HG03064 (cell line): ENCODE measurements at regions not wholly inside any gene's neighbourhood (a gene's known extent, or its start where the extent isn't known, plus 50 kb on each side); places are given as distances from the start of the nearest gene placed in this dataset.

Experiments used
- ATAC-seq: cut with Tn5 transposase; IDR thresholded peaks from one replicate; pipeline ENCODE4 v1.9.1; 2021; ENCODE audit warnings: low read depth; ENCODE audit not compliant: unreplicated experiment

DNA sequence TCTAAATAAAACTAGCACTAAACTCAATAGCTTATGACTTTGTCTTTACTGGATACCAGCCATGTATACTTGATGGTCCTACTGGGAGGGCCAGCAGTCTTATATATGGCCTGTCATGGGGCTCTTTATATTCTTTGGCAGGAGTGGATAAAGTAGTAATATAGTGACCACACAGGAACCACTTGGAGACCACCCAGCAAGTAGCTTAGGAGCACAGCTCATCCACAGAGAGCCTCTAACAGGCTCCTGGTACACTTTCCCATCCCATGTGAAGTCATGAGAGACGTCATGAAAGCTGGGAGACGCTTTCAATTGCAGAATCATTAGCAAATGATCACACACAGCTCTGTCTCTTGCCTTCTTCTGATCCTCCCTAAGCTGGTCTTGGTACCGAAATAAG is 360.9 kb upstream of the ACVR2A start:
- ATAC-seq: no peak

DNA sequence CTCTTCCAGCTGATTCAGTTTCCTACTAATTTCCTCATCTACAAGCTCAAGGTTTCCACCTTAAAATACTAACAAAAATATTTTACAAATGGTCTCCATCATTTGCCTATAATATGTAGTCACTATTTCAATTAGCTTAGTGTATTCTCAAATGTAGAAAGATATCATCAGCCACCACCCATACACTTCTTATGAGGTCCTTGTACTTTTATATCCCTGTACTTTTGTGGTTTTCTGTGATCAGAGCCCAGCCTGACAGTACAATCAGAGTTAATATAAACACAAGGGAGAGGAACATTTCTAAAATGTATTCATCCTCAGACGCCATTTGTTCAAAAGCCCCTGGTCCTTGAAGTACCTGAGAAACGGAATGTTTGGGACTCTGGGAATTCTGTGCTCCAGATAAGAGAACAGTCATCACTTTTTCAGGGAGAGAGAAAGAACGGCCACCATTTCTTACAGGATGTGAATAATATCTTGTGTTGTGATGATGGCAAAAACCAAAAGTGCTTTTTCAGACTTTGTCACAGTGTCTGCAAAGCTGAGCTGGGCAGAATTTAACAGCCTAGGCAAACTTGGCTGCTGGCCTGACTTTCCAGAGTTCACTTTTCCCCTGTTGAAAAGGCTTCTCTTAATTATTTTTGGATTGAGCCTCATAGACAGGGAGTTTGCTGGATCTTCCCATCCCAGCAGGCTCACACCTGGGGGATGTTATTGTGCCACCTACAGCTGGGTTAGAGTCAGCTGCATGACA is 361.7 kb upstream of the ACVR2A start:
- no peak for ATAC-seq

DNA sequence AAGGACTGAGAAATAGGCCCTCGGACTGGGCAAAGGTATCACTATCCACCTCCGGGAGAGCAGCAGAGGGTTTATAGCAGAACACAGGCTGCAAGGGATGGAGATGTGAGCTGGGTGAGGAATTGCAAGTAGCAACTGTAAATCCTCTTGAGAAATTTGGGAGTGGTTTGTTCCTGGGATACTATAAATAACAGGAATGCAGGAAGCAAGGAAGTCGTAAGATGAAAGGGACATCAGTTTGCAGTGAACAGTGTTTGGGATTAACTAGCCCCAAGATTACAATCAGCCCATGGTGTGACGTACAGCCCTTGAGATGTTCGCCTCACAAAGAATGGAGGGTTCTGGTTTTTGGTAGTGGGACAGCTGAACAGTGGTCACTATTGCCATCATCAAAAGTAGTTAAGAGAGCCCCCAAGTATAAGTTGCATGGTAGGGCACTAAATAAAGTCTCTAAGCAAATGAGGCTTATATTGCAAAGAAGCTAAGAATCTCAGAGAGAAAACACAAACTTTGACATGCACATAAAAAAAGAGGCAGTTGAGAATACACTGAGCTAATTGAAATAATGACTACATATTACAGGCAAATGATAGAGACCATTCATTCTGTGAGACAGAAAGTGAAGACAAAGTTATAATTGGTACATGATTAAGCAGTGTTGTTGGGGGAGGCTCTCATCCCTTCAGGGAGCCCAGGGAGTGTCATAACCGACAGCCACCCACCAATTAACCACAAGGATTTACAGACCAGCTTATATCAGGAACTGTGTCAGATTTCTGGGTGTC is 362.5 kb upstream of the ACVR2A start:
- no peak for ATAC-seq

DNA sequence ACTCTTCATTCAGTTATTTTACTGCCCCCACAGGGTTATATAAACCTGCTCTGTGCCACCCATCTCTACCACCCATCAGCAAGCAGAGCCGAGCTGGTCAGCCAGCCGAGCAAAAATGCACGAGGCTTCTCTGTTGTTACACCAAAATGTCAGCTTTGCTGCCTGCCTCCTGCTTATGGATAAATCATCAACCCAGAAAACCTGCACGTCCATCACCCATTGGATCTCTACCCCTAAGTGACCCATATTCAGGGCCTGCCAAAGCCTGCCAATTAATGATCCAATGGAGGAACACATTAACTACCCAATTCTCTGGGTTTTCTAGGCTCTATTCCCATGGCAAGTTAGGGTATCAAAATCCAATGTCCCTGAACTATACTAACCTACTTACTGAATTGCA is 365.5 kb upstream of the ACVR2A start:
- ATAC-seq: no peak

DNA sequence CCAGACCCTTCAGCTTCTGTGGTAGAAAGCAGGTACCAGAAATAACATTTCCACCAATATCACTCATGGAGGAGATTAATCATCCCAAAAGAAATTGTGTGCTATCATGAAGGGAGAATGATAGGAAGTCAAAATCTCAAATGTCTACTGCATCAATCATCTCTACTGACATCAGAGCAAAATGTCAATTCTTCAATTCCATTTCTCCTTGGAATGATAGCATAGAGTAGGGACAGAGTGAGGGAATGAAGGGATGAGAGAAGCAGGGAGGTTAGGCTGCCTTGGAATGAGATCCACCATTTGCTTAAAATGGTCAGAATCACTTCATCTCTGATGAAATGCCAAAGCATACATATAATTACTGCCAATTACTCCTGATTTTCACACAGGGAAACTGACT is 371.8 kb upstream of the ACVR2A start:
- ATAC-seq: no peak

DNA sequence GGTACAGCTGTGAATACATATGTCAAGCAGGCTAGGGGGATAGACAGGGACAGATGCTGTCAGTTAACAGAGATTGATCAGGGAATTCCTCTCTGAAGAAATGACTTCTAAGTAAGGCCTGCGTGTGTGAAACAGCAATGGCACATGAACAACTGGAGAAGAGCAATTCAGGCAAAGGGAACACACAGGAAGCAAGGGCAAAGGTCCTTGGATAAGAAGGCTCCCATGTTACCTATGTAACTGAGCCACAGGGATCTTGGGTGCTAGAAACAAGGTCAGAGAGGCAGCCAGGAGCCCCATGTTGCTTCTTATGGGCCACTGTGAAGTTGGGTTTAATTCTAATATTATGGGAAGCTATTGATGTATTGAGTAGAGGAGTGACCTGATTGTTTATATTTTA is 373.7 kb upstream of the ACVR2A start:
- ATAC-seq: no peak

DNA sequence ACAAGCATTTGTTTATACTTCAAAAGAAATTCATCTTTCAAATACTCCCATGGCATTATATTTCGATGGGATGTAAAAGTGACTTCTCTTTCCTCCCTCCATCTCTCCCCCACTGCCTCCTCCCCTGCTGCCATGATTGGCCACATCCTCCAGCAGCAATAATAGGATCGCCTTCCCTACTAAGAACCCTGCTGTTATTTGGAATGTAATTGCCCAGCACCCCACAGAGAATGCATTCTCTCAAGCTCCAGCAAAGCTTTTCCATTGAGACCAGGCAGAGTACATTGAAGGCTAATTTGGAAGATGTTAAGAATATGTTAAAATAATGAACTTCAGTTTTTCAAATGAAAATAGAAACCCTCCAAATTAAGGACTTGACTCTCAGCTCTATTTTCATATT is 375.4 kb upstream of the ACVR2A start:
- ATAC-seq: no peak

DNA sequence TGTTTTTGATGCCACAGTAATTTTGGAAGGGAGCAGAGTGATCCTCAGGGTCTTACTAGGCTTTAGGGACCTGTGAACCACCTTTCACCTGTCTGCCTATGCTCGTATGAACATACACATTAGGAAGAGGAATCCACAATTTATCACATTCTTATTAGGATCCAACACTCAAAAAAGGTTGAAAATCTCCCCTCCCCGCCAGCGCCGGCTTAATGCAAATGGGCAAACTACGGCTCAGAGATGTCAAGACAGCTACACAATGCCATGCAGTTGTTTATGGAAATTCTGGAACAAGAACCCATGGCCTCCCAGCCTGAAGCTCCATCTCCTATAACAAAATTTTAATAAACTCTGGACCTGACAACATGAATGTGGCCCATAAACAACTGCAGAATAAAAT is 375.9 kb upstream of the ACVR2A start:
- no peak for ATAC-seq

DNA sequence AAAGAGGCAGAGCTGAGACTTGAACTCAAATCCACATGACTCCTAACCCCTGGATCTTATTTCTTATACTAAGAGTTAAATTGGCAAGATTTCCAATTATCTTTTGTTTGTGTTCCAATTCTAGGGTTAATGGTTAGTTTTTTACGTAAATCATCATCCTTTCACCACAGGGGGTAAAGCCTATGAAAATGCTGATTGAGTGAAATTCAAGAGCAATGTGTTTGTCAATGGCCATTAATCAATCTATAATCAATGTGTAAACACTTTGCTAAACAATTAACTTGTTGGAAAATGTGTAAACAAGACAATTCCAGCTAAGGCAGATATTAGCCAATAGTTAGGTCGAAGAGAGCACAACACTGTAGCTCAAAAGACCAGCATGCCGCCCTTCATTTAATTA is 376.5 kb upstream of the ACVR2A start:
- ATAC-seq: no peak

DNA sequence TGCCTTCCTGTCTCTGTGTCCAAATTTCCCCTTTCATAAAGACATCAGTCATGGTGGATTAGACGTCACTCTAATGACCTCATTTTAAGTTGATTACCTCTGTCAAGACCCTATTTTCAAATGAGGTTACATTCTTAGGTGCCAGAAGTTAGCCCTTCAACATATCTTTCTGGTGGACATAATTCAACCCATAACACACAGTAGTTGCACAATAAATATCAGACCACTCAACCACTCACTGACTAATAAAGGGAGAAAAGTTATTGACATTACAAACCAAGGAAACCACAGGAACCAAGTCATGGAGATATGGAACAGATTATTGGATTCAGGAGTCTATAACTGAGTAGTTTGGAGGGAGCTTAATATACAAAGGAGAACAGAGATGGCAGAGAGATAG is 377.4 kb upstream of the ACVR2A start:
- no peak for ATAC-seq

DNA sequence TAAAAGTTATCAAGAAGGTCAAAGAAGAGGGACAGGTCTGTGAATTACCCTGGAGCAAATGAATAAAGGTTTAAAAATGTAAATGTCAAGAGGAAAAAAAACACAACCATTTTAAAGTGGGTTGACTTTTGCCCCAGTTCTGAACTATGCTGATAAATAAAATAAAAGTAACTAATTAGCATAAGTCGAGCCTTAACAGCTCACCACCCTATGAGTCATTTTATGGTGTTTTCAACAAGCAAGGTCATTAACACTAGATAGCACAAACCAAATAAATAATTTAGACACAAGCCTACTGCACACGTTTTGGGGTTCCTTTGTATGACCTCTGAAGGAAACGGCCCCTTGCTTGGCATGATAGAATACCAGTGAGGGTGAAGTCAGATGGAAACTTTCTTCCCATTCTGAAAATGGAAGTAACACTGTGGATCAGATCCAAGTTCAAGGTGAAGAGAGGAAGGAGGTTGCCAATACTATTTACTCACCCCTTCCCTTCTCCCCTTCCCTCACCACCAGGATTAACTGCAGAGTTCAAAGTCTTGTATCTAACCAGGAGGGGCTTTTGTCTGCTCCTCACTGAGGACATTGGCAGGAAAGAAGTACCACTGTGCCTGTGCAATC is 380.0 kb upstream of the ACVR2A start:
- no peak for ATAC-seq

DNA sequence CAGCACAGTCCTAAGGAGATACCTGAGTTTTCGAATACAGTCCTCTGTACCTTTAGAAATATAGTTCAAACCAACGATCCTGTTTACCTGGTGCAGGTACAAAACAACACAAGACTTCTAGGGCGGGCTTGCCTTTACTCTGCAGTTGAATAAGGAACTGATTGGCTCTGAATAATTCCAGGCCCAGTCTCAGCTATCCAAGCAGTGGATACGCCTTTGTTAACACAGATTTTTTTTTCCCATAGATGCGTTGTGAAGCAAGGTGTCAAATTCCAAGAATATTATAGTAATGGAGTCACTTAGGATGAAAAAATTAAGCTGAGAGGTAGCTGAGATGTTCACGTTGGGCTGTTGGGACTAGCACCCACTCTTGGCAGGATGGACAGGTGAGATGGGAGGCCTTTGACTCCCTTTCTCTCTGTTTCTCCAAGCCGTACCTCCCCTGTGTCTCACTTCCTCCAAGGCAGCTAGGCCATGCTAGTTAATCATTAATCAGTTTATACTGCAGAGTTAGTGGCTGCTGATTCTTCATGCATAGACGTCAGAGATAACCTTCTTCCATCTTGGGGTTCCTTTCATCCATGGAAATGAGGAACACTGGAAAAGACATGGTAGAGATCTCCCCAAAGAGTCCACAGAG is 380.8 kb upstream of the ACVR2A start:
- peak; percentile 89 for ATAC-seq

DNA sequence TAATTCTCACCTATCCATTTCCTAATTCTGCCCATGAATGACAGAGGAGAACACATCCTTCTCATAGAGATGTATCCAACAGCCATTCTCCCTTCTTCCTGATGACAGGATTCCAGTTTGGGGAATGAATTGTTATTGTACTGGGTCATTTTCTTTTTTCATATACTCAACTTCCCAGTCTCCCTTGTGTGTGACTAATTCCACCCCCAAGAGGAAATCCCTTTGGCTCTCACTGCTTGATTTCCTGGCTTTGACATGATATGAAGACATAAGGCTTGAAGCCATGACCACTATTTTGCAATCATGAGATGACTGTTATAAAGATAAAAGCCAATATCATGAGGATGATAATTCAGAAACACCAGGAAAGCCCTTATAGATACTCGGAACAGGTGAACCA is 384.7 kb upstream of the ACVR2A start:
- ATAC-seq: no peak

DNA sequence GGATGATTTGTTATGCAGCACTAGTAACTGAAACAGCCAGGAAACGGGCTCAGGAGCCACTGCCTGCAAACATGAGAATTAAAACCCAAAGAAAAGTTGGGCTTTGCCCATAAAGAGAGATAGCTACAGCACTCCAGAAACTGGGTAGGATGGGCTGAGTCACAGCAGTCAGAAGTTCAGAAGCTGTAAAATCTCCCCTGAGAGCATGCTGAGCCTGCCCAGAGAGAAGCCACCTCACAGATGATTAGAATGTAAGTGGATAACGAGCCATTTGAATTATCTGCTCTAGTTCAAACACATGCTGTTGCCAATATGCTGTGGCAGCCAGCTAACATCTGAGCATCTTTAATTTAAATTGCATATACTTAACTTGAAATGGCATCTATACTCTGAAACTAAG is 388.1 kb upstream of the ACVR2A start:
- no peak for ATAC-seq

DNA sequence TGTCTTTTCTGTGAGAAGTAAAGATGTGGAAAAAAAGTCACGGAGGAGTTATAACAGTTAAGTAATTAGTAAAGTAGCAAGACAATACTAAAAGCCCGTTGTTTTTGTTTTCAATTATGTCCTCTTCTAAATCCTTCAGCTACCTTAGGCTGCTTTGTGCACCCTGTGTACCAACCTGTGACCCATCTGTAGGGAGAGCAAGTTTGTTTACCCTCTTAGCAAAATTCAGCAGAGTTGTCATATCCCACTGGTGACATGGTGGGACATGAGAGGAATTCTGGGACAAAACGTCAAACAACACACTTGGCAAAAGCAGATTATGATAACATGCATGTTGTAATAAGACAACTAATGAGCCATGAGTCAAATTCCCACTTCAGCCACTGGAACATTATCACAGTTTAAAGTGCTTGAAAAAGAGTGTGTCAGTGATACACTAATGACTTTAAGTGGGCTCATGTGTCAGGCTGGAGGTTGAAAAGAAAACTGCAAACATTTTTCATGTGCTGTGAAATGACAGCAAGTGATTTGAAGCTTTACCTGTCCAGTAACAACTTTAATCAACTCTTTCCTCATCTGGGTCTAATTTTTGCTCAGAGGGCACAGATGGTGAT is 392.8 kb upstream of the ACVR2A start:
- ATAC-seq: no peak

DNA sequence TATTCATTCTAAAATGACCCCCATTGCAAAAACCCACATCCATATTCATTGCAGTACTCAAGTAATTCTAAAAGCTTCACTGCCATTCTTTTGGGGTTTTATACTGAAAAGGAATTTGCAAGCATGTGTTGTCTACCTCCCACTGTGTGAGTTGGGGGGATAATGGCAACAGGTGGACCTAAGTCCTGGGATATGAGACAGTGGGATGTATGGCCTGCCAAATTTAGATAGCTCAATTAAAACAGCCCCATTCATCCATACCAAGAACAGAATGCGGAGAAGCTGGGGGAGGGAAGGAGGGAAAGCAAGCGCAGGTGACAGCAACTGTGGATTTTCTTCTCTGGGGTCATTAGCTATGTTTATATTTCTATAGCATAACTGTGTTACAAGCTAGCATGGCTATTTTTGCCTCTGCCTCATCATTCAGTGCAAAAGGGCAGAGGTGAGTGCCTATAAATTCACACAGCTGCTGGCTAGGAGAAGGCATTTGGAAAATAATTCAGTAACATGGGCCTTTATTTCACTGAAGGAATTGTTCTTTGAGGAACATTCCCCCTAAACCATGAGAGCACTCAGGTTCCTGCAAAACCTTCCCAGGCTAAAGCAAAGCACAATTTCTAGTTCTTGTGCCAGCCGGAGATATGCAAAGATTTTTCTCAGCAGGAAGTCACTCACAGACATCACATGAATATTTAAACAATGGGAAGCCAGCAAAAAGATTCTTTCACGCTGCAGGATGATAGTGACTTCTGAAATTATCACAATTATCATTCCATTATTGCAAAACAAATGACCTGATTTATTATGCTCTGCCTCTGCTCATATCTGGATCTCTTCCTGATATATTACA is 393.9 kb upstream of the ACVR2A start:
- ATAC-seq: no peak

DNA sequence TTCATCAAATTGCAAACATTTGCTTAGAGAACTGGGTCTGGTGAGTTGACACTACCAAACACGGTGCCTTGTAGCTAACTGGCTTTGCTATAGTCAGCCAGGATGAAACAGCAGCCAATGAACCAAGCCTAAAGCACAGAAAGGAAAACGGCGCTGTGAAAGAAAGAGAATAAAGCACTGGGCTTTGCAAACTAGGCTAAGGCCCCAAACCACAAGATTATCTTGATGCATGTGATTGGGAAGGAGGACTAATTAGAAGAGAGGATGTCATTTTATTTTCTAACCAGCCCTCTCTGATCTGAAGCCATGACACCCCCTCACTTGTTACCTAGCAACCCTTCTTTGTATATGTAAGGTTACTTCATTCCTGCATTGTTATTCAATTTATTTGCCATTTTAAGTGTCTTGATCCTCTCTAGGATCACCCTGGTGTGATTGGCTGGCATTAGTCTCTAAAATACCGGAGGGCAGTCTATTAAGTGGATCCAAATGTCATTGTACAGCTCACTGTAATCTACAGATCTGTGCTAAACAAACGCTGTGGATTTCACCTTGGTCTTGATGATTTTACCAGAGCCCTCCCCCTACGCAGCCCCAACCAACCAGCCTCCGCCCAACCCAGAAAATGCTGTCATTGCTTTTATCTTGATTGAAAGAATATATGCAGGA is 395.4 kb upstream of the ACVR2A start:
- ATAC-seq: no peak

DNA sequence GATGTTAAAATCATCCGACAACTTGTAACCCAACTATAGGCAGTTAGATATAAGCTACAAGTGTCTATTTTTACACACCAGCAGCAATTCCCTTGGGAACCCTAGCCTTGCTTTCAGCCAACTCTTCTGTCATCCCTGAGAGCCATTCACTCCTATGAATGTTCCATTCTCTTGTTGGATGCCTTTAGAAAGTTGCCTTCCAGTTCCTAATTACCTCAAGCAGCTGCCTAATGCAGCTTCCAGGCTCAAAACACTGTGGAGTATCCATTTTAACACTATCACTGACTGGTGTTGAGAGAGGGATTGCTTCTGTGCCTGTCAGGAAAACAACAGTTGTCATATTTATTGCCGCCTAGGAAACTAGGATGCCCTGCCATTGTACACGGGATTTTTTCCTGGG is 402.0 kb upstream of the ACVR2A start:
- no peak for ATAC-seq

DNA sequence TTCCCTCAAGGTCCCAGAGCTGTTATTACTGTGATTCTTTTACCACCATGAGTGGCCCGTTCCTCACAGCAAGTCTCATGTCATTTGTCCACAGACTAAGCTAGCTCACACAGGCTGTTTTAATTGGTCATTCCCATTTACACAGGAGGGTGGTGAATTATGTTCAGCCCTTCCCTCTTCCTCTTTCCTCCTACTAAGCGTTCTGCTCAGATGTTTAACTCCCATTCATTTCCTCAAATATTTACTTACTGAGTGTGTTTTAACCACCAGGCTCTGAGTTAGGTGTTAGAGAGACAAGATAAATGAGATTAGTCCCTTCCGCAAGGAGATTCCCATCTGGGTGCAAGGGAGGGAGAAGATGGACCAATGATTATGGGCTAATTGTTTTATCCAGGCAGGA is 403.6 kb upstream of the ACVR2A start:
- ATAC-seq: no peak
